ENCODE measurements at regions not wholly inside any gene's neighbourhood (a gene's known extent, or its start where the extent isn't known, plus 50 kb on each side); places are given as distances from the start of the nearest gene placed in this dataset.
"Not testable (repeated sequence)": the region's sequence is repeated elsewhere in the genome, so short reads cannot be mapped to it uniquely, and the experiment has no call there.

GRCh38 chr2:159880729-159881128 lies 82.7 kb upstream of the CD302 start:
- DNase-seq: no peak

- no peak for DNase-seq
These were observed 81.1 kb upstream of the CD302 start for GRCh38 chr2:159879051-159879604.

- DNase-seq: peak; percentile 20
These were observed 77.1 kb upstream of the CD302 start for GRCh38 chr2:159875083-159875482.

- DNase-seq: no peak
These were observed 75.2 kb upstream of the CD302 start for GRCh38 chr2:159873258-159873657.

GRCh38 chr2:159872353-159872752 lies 74.3 kb upstream of the CD302 start:
- DNase-seq: no peak

GRCh38 chr2:159868598-159869159 lies 70.7 kb upstream of the CD302 start:
- not testable (repeated sequence) for DNase-seq

- no peak for DNase-seq
These were observed 69.8 kb upstream of the CD302 start for GRCh38 chr2:159867567-159868361.

- DNase-seq: no peak
These were observed 65.6 kb upstream of the CD302 start for GRCh38 chr2:159863526-159864160.

- no peak for DNase-seq
These were observed 62.7 kb upstream of the CD302 start for GRCh38 chr2:159860581-159861310.

- DNase-seq: no peak
These were observed 61.6 kb upstream of the CD302 start for GRCh38 chr2:159859583-159859982.

GRCh38 chr2:159856760-159857159 lies 58.8 kb upstream of the CD302 start:
- no peak for DNase-seq

GRCh38 chr2:159855557-159856061 lies 57.6 kb upstream of the CD302 start:
- no peak for DNase-seq

- no peak for DNase-seq
These were observed 57.1 kb upstream of the CD302 start for GRCh38 chr2:159855143-159855542.

GRCh38 chr2:159854481-159854880 lies 56.5 kb upstream of the CD302 start:
- no peak for DNase-seq

GRCh38 chr2:159853101-159853500 lies 55.1 kb upstream of the CD302 start:
- no peak for DNase-seq

GRCh38 chr2:159851941-159852340 lies 53.9 kb upstream of the CD302 start:
- no peak for DNase-seq

- DNase-seq: no peak
These were observed 52.8 kb upstream of the CD302 start for GRCh38 chr2:159850789-159851188.

GRCh38 chr2:159849160-159849813 lies 51.3 kb upstream of the CD302 start:
- DNase-seq: no peak
